Activated CD4-positive, alpha-beta T cell treated with anti-CD3 and anti-CD28 coated beads, Interleukin-2, amount 50 U/mL, for 48 hours (primary cell): ENCODE measurements at regions not wholly inside any gene's neighbourhood (a gene's known extent, or its start where the extent isn't known, plus 50 kb on each side); places are given as distances from the start of the nearest gene placed in this dataset.
A peak's percentile ranks its signal among the peaks of the same experiment; 100 is the strongest.
"Not testable (repeated sequence)": the region's sequence is repeated elsewhere in the genome, so short reads cannot be mapped to it uniquely, and the experiment has no call there.

Experiments used
- DNase-seq, 2 experiments: peaks; one replicate each; pipeline ENCODE4 v3.0.0-alpha.2; 2020

DNA sequence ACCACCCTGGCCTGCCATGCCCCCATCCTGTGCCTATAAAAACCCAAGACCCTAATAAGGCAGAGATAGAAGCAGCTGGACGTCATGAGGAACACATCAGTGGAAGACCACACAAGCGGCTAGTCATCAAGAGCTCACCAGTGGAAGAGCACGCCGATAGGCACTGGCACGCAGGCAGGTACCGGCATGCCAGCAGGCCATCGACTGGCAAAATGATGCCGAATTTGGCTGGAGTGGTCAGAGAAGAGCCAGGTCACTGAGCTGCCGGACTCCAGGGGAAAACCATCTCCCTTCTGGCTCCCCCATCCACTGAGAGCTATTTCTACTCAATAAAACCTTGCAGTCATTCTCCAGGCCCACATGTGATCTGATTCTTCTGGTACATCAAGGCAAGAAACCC, 227.6 kb upstream of the EXOC2 start:
- no peak for DNase-seq

DNA sequence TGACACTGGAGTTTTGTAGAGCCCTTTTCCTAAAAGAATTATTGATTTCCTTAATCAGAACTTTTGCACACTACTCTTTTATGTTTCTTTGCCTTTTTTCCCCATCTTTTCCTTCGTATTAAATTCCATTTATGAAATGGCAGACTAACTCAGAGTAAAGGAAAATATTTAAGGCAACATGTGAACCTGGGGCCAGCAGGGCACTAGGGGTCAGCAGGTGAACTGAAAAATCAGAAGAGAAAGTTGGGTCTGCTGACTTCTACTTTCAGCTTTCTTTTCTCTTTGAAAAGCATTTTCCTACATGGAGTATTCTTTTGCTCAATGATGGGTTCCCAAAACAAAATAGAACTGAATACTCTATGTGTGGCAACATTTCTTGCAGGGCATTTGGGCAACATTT, 226.6 kb upstream of the EXOC2 start:
- DNase-seq = no peak

DNA sequence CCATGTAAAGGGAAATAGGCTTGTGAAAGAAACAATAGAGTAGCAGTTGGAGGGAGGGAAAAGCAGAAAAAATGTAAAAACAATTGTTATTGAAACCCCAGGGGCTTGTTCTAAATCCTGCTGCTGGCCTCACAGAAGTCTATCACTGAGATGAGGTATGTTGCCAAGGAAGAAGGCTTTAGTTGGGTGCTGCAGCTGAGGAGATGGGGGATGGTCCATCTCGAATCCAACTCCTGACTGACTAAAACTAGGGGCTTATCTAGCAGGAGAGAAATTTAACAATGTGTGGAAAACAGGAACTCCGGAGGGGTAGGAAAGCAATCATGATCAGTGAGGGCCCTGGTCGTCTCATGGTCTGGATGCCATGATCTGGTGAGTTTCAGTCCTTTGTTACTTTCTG, 225.0 kb upstream of the EXOC2 start:
- DNase-seq = no peak

- no peak for DNase-seq
Observed at GRCh38 chr6:917296-917695, 224.4 kb upstream of the EXOC2 start.

DNA sequence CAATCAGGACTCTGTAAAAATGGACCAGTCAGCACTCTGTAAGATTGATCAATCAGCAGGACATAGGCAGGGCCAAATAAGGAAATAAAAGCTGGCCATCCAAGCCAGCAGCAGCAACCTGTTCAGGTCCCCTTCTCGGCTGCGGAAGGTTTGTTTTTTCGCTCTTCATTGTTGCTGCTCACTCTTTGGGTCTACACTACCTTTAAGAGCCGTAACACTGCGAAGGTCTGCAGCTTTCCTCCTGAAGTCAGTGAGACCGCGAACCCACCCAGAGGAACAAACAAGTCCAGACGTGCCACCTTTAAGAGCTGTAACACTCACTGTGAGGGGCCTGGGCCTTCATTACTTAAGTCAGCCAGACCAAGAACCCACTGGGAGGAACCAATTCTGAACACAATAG, 223.2 kb upstream of the EXOC2 start:
- no peak for DNase-seq

DNA sequence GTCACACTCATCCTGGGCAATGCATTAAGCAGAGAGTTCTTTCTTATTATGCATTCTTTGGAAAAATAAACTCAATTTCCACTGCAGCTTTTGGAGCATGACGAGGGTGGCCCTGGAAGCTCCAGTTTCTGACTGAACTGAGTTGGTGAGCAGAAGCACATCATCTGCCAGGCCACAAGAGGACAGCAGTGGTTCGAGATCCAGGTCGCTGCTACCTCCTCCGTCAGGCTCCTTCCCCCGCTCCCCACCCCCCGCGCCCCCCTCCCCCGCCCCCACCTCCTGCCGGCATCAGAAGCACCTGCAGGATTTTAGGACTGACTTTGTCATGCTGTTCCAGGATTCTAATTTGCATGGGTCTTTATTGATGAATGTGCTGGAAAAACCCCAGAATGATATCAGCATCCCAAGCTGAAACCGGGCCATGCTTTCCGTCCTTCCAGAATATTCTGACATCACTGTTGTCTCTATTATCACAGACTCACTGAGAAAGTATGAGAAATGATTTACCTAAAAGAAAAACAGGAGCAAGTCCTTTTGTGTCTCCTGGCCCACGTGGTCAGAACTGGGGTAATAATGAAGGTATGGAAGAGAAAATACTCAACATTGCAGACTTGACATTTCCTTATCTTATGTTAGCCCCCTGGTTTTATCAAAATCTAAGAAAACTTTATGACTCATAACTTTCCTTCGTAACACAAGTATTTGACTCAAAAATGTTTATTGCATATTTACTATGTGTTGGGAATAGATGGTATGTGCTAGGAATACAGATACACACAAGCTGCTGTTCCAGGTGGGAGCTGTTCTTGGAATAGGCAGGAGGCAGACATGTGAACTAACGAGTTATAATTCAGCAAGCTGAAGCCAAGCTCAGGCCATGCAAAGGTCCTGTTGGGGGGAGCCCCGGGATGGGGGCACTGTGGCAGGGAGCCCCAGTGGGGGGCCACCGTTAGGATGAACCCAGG, 220.2 kb upstream of the EXOC2 start:
- no peak for DNase-seq

- no peak for DNase-seq
Observed at GRCh38 chr6:907928-908327, 215.0 kb upstream of the EXOC2 start.

DNA sequence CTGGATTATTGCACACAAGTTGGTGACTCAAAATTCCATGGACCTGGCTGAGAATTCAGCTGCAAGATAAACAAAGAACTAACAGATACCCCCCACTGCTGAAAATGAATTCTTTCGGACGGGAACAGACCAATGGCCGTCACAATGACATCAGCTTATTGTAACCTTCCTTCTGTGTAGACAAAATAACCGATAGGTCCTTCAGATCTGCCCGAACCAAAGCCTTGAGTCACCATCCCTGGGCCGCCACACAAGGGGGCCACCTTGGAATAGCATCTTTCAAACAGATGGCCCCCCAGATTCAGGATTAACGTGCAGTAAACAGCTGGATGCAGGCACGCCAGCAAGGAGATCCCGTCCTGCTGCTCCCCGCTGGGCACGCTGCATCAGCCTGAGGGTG, 214.0 kb upstream of the EXOC2 start:
- no peak for DNase-seq

DNA sequence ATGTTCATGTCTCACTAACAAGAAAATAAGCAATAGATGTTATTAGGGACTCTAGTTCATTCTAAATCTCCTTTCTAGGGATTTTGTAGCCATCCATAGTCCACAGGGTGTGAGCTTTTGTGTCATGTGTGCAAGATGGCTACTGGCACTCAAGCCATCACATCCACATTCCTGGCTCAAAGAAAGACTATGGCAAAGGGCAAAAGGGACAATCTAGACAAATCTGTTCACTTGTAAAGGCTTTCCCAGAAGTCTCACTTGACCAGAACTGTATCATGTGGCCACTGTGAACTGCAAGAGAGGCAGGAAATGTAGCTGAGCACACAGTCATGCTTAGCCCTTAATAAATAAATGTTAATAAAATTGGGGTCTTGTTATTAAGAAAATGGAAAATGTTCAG, 212.6 kb upstream of the EXOC2 start:
- no peak for DNase-seq

DNA sequence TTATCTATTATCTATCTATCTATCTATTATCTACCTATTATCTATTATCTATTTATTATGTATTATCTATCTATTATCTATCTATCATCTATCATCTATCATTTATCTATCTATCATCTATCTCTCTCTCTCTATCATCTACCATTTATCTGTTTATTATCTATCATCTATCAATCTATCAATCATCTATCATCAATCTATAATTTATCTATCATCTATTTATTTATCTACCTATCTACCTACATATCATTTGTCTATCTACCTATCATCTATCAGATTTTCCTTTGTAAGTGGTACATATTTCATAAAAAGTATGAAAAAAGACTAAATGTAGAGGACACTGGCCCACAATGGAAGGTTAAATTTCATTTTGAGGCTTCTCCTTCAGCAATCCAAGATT, 212.1 kb upstream of the EXOC2 start:
- no peak for DNase-seq

- no peak for DNase-seq
Observed at GRCh38 chr6:903761-904160, 210.8 kb upstream of the EXOC2 start.

- no peak for DNase-seq
Observed at GRCh38 chr6:901696-902460, 208.9 kb upstream of the EXOC2 start.

DNA sequence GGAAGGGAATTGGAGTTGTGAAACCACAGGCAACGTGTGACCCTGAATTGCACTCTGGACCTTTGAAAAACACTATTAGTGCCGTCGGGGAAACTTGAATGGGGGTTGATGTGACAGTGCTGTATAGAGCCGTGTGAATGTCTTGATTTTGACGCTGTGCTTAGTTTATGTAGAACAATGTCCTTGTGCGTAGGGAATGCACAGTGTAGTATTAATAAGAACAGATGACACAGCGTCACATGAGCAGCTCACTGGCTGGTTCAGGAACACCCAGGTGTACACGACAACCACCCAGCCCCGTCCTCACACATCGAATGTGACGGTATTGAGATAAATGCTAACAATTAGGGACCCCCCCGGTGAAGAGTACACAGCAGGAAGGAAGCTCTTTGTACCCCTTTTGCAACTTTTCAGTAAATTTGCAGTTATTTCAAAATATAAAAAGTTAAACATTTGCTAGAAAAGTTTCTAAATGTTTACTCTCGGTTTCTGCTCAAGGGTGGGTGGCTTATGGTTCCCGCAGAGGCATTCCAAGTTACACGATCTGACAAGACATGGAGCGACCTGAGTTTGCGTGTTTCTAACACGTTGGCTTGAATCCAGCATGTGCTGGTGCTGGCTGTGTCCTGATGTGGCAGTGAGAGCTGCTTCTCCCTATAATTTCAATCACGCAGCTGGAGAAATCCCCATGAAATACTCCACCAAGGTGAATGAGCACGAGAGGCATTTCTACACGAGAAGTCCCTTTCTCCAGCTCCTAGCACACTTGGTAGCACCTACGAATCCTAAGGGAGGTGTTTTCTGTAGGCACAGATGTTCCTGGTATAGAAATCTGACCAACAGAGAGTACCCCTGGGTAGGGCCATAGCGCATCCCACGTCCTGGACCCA, 208.0 kb upstream of the EXOC2 start:
- DNase-seq = no peak

- DNase-seq = no peak
Observed at GRCh38 chr6:897528-898207, 204.7 kb upstream of the EXOC2 start.

DNA sequence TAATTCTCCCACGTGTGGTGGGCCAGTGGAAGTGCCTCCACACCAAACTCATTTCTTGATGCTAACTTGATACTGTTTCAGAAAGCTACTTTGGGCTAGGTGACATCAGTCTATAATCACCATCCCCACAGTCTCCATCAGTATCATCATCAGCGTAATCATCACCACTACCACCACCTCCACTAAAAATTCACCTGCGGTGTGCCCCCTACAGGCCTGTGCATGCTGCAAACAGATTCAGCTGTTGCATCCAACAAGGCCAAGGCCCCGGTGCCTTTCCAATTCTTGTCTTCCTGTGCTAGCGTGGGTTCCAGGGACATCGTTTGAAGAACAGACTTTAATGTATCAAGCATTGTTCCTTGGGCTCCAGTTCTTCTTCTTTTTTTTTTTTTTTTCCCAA, 201.3 kb upstream of the EXOC2 start:
- DNase-seq = peak; percentile 5 to 20

GRCh38 chr6:890995-891394, 198.1 kb upstream of the EXOC2 start:
- no peak for DNase-seq

GRCh38 chr6:890201-890600, 197.3 kb upstream of the EXOC2 start:
- no peak for DNase-seq

DNA sequence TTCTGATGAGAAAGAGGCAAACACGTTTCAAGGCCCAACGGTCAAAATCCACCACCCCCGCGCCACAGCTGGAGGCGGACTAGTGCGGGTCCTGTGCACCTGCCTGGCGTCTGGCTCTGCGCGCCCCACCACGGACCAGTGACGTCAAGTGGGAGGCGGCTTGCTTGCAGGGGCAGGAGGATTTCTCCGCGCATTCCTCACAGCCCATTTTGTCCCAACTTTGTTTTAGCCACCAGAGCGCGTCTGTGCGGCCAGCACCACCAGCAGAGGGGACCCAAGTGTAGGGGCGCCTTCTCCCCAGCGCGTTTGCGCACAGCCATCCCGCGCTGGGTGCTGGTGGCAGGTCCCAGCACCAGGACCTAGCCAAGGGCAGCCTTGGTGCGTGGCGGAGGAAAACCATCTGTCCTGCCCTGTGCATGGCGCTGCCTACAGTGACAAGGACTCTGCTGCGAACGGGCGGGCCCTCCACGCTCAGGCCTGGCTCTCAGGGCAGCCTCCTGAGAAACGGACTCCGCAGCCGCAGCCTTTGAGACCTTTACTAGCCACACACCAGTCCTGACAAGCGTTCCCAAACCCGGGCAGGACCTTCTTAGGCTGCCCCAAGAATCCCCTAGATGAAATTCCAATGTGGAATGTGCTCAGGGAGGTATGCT, 194.8 kb upstream of the EXOC2 start:
- no peak for DNase-seq

DNA sequence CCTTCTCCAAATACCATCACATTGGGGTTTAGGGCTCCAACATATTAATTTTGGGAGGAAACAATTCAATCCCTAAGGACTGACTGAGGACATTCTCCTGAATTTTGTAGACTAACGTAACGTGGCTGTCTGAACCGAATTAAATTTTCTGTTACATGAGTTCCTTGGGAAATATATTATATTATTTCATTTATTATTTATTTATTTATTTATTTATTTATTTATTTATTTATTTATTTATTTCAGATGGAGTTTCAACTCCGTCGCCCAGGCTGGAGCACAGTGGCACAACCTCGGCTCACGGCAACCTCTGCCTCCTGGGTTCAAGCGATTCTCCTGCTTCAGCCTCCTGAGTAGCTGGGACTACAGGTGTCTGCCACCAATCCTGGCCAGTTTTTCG, 193.2 kb upstream of the EXOC2 start:
- DNase-seq = not testable (repeated sequence)

DNA sequence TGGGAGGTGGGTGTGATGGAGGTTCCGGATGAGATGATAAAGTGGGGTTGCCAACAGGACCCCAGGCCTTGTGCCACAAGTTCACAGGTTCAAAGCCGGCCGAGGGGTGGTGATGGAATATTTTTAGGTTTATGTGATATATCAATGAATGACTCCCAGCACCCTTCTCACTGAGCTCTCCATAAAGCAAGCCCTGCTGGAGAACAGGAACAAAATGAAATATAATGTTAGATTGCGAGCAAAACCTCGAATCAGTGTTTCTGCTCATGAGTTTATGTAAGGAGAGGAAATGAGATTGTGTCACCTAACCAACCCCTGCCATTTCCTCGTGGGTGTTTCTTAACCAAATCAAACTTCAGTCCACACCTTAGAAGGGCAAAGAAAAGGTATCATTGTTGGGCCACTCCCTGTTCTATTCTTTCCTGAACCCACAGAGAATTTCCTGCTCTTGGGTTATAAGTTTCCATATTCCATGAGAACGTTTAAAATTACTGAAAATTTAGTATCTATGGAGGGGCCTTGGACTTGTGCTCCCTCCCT, 192.2 kb upstream of the EXOC2 start:
- DNase-seq = no peak

DNA sequence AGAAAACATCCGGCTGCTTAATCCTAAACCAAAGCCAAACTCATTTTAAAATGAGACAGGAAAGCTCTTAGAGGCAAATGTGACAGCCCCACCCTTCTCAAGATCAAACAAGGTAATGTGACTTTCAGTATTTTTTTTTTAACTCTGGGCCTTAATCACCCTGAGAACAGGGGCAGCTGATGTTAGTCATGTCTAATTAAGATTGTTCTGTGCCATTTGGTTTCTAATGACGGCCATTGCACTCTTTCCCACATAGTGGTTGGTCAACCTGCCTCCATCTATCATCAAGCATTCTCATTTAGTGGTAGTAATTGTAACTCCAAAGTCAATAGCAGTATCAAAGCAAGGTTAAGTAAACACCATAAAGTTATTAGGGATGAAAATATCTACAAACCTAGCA, 191.6 kb upstream of the EXOC2 start:
- DNase-seq = no peak
